Stomach smooth muscle (tissue), 2 donors: ENCODE measurements at regions not wholly inside any gene's neighbourhood (a gene's known extent, or its start where the extent isn't known, plus 50 kb on each side); places are given as distances from the start of the nearest gene placed in this dataset.
"Not testable (repeated sequence)": the region's sequence is repeated elsewhere in the genome, so short reads cannot be mapped to it uniquely, and the experiment has no call there.

ENCODE experiments used
- H3K27ac ChIP-seq: one replicate; pipeline ENCODE4 v1.7.0; 2013; ENCODE audit warnings: mild to moderate bottlenecking, low read length, inconsistent platforms
- H3K27me3 ChIP-seq, 2 donors: one replicate each; pipeline ENCODE4 v1.7.0; 2013; ENCODE audit warnings: low read length in 2 of 2; ENCODE audit not compliant: insufficient read depth in 2 of 2, control insufficient read depth in 1 of 2
- H3K36me3 ChIP-seq, 2 donors: one replicate each; pipeline ENCODE4 v1.7.0; 2013; ENCODE audit warnings: low read length in 2 of 2; ENCODE audit not compliant: control insufficient read depth in 2 of 2, insufficient read depth in 2 of 2
- H3K4me1 ChIP-seq: one replicate; pipeline ENCODE4 v1.7.0; 2013; ENCODE audit warnings: low read length; ENCODE audit not compliant: control insufficient read depth, insufficient read depth
- H3K4me3 ChIP-seq, 2 donors: one replicate each; pipeline ENCODE4 v1.7.0; 2013; ENCODE audit warnings: low read length in 2 of 2
- H3K9ac ChIP-seq, 2 donors: one replicate each; pipeline ENCODE4 v1.7.0; 2013; ENCODE audit warnings: low read length in 2 of 2, mild to moderate bottlenecking in 1 of 2
- H3K9me3 ChIP-seq, 2 donors: one replicate each; pipeline ENCODE4 v1.7.0; 2013; ENCODE audit warnings: low read length in 2 of 2; ENCODE audit not compliant: control insufficient read depth in 2 of 2
- donor health status: healthy.
- donor health status: Pancreatic carcinoma.

GRCh38 chr5:81830596-81830995 is 79.7 kb upstream of the SSBP2 start:
- H3K9me3 ChIP-seq, result no peaks in the 10 kb centered on the region
- H3K36me3 ChIP-seq, result no peaks in the 10 kb centered on the region
- H3K4me3 ChIP-seq, result no peak overlapping the region
- H3K4me1 ChIP-seq, result no peaks in the 10 kb centered on the region
- no peaks in the 10 kb centered on the region for H3K27me3 ChIP-seq
- H3K9ac ChIP-seq, result no peak overlapping the region
- no peak overlapping the region for H3K27ac ChIP-seq

GRCh38 chr5:81829242-81829641 is 78.3 kb upstream of the SSBP2 start:
- H3K4me1 ChIP-seq, result no peaks in the 10 kb centered on the region
- H3K36me3 ChIP-seq, result no peaks in the 10 kb centered on the region
- H3K27me3 ChIP-seq, result no peaks in the 10 kb centered on the region
- H3K9me3 ChIP-seq, result no peaks in the 10 kb centered on the region
- H3K9ac ChIP-seq, result no peak overlapping the region
- no peak overlapping the region for H3K27ac ChIP-seq
- no peak overlapping the region for H3K4me3 ChIP-seq

GRCh38 chr5:81827500-81827899 is 76.6 kb upstream of the SSBP2 start:
- no peaks in the 10 kb centered on the region for H3K4me1 ChIP-seq
- H3K4me3 ChIP-seq, result no peak overlapping the region
- H3K9ac ChIP-seq, result no peak overlapping the region
- no peaks in the 10 kb centered on the region for H3K27me3 ChIP-seq
- no peak overlapping the region for H3K27ac ChIP-seq
- H3K9me3 ChIP-seq, result no peaks in the 10 kb centered on the region
- no peaks in the 10 kb centered on the region for H3K36me3 ChIP-seq

GRCh38 chr5:81826128-81826527 is 75.2 kb upstream of the SSBP2 start:
- Histone ChIP-seq H3K36me3 (no peaks in the 10 kb centered on the region), H3K4me1 (no peaks in the 10 kb centered on the region), H3K27ac (no peak overlapping the region), H3K4me3 (no peak overlapping the region), H3K27me3 (no peaks in the 10 kb centered on the region), H3K9ac (no peak overlapping the region), H3K9me3 (no peaks in the 10 kb centered on the region)

- Histone ChIP-seq H3K36me3 (no peaks in the 10 kb centered on the region), H3K27ac (no peak overlapping the region)
These were observed 74.3 kb upstream of the SSBP2 start for GRCh38 chr5:81825237-81825636.

GRCh38 chr5:81823736-81824135 is 72.8 kb upstream of the SSBP2 start:
- not testable (repeated sequence) for H3K9ac ChIP-seq, H3K27ac ChIP-seq, H3K4me3 ChIP-seq, H3K9me3 ChIP-seq, H3K27me3 ChIP-seq, H3K36me3 ChIP-seq, H3K4me1 ChIP-seq

More at GRCh38 chr5:81825237-81825636, 74.3 kb upstream of the SSBP2 start:
- no peaks in the 10 kb centered on the region for H3K9me3 ChIP-seq
- no peak overlapping the region for H3K9ac ChIP-seq
- H3K4me3 ChIP-seq, result no peak overlapping the region
- no peaks in the 10 kb centered on the region for H3K4me1 ChIP-seq
- H3K27me3 ChIP-seq, result no peaks in the 10 kb centered on the region

GRCh38 chr5:81820863-81821262 is 70.0 kb upstream of the SSBP2 start:
- Histone ChIP-seq H3K27me3 (no peaks in the 10 kb centered on the region), H3K9ac (no peak overlapping the region), H3K9me3 (no peaks in the 10 kb centered on the region), H3K27ac (no peak overlapping the region), H3K4me3 (no peak overlapping the region), H3K36me3 (no peaks in the 10 kb centered on the region), H3K4me1 (no peaks in the 10 kb centered on the region)

- Histone ChIP-seq H3K27ac (no peak overlapping the region), H3K4me3 (no peak overlapping the region)
These were observed 69.4 kb upstream of the SSBP2 start for GRCh38 chr5:81820318-81820636.

GRCh38 chr5:81819556-81820317 is 68.8 kb upstream of the SSBP2 start:
- Histone ChIP-seq H3K4me1 (no peaks in the 10 kb centered on the region), H3K27ac (no peak overlapping the region), H3K9me3 (no peaks in the 10 kb centered on the region), H3K27me3 (no peaks in the 10 kb centered on the region), H3K4me3 (no peak overlapping the region), H3K9ac (no peak overlapping the region), H3K36me3 (no peaks in the 10 kb centered on the region)

More at GRCh38 chr5:81820318-81820636, 69.4 kb upstream of the SSBP2 start:
- no peaks in the 10 kb centered on the region for H3K4me1 ChIP-seq
- no peak overlapping the region for H3K9ac ChIP-seq
- no peaks in the 10 kb centered on the region for H3K36me3 ChIP-seq
- no peaks in the 10 kb centered on the region for H3K9me3 ChIP-seq
- H3K27me3 ChIP-seq, result no peaks in the 10 kb centered on the region

GRCh38 chr5:81817980-81818379 is 67.1 kb upstream of the SSBP2 start:
- Histone ChIP-seq H3K27me3 (no peaks in the 10 kb centered on the region), H3K9ac (no peak overlapping the region), H3K4me3 (no peak overlapping the region), H3K4me1 (no peaks in the 10 kb centered on the region), H3K9me3 (no peaks in the 10 kb centered on the region), H3K36me3 (no peaks in the 10 kb centered on the region), H3K27ac (no peak overlapping the region)

- no peak overlapping the region for H3K4me3 ChIP-seq
- H3K27ac ChIP-seq, result no peak overlapping the region
- no peaks in the 10 kb centered on the region for H3K4me1 ChIP-seq
- no peaks in the 10 kb centered on the region for H3K36me3 ChIP-seq
- H3K9ac ChIP-seq, result no peak overlapping the region
- no peaks in the 10 kb centered on the region for H3K9me3 ChIP-seq
- H3K27me3 ChIP-seq, result no peaks in the 10 kb centered on the region
These were observed 66.2 kb upstream of the SSBP2 start for GRCh38 chr5:81817086-81817485.
